ENCODE measurements at regions not wholly inside any gene's neighbourhood (a gene's known extent, or its start where the extent isn't known, plus 50 kb on each side); places are given as distances from the start of the nearest gene placed in this dataset.
"Not testable (repeated sequence)": the region's sequence is repeated elsewhere in the genome, so short reads cannot be mapped to it uniquely, and the experiment has no call there.

GRCh38 chr5:161009194-161009593 lies 157.2 kb upstream of the ATP10B start:
- Histone ChIP-seq H3K27ac (no peak overlapping the region), H3K27me3 (no peaks in the 10 kb centered on the region), H3K4me3 (no peak overlapping the region), H3K36me3 (no peaks in the 10 kb centered on the region), H3K9me3 (no peaks in the 10 kb centered on the region), H3K4me1 (no peaks in the 10 kb centered on the region)
- intact Hi-C loops (cut with DNase I; ENCODE audit: low total_unique reads): no loop called here
- no peak for DNase-seq
- no peak for ATAC-seq
- in situ Hi-C loops (cut with MboI; ENCODE audit: low sequenced_read_pairs in 4 of 4): no loop called here
- TF ChIP-seq CTCF (IDR thresholded peaks at IDR 0.05 in 4 of 5, conservative IDR thresholded peaks at IDR 0.05 in 1 of 5) (no peak), POLR2A (IDR thresholded peaks at IDR 0.05) (no peak)

- peaks cover 0 to 7% (median 0%) of the 10 kb centered on the region in 3 donors for H3K9me3 ChIP-seq
- DNase-seq: no peak
- H3K36me3 ChIP-seq: no peaks in the 10 kb centered on the region
- H3K4me3 ChIP-seq: no peak overlapping the region
- H3K27ac ChIP-seq: no peak overlapping the region
- H3K4me1 ChIP-seq: no peaks in the 10 kb centered on the region
- no peaks in the 10 kb centered on the region for H3K27me3 ChIP-seq
- intact Hi-C loops (cut with DNase I; ENCODE audit: low total_unique reads): no loop called here
- ATAC-seq: no peak
- no peak for TF ChIP-seq POLR2A (IDR thresholded peaks at IDR 0.05)
- TF ChIP-seq CTCF (IDR thresholded peaks at IDR 0.05 in 4 of 5, conservative IDR thresholded peaks at IDR 0.05 in 1 of 5): no peak
- in situ Hi-C loops (cut with MboI; ENCODE audit: low sequenced_read_pairs in 4 of 4): no loop called here
Observed at GRCh38 chr5:161007879-161008278, 155.9 kb upstream of the ATP10B start.

- Histone ChIP-seq H3K27me3 (no peaks in the 10 kb centered on the region), H3K4me1 (no peaks in the 10 kb centered on the region)
- TF ChIP-seq CTCF (IDR thresholded peaks at IDR 0.05 in 4 of 5, conservative IDR thresholded peaks at IDR 0.05 in 1 of 5) (no peak), POLR2A (IDR thresholded peaks at IDR 0.05) (no peak)
Observed at GRCh38 chr5:161002571-161003074, 150.6 kb upstream of the ATP10B start.

GRCh38 chr5:161001604-161002003 lies 149.6 kb upstream of the ATP10B start:
- no peaks in the 10 kb centered on the region for H3K36me3 ChIP-seq
- peaks cover 0 to 7% (median 0%) of the 10 kb centered on the region in 3 donors for H3K9me3 ChIP-seq
- intact Hi-C loops (cut with DNase I; ENCODE audit: low total_unique reads): no loop called here
- H3K4me1 ChIP-seq: no peaks in the 10 kb centered on the region
- TF ChIP-seq POLR2A (IDR thresholded peaks at IDR 0.05) (no peak), CTCF (IDR thresholded peaks at IDR 0.05 in 4 of 5, conservative IDR thresholded peaks at IDR 0.05 in 1 of 5) (no peak)
- ATAC-seq (no peak), DNase-seq (no peak)
- no peak overlapping the region for H3K4me3 ChIP-seq
- H3K27me3 ChIP-seq: no peaks in the 10 kb centered on the region
- in situ Hi-C loops (cut with MboI; ENCODE audit: low sequenced_read_pairs in 4 of 4): no loop called here
- no peak overlapping the region for H3K27ac ChIP-seq

More at GRCh38 chr5:161002571-161003074, 150.6 kb upstream of the ATP10B start:
- H3K9me3 ChIP-seq: peaks cover 0 to 7% (median 0%) of the 10 kb centered on the region in 3 donors
- in situ Hi-C loops (cut with MboI; ENCODE audit: low sequenced_read_pairs in 4 of 4) (no loop called here), intact Hi-C loops (cut with DNase I; ENCODE audit: low total_unique reads) (no loop called here)
- DNase-seq (no peak), ATAC-seq (no peak)
- H3K27ac ChIP-seq: no peak overlapping the region
- no peak overlapping the region for H3K4me3 ChIP-seq
- H3K36me3 ChIP-seq: no peaks in the 10 kb centered on the region

GRCh38 chr5:161001142-161001541 lies 149.1 kb upstream of the ATP10B start:
- DNase-seq; ATAC-seq; H3K9me3 ChIP-seq; H3K27ac ChIP-seq; H3K36me3 ChIP-seq; in situ Hi-C loops (cut with MboI; ENCODE audit: low sequenced_read_pairs in 4 of 4); intact Hi-C loops (cut with DNase I; ENCODE audit: low total_unique reads); H3K4me1 ChIP-seq; H3K27me3 ChIP-seq; H3K4me3 ChIP-seq: not testable (repeated sequence)
